ENCODE measurements at regions not wholly inside any gene's neighbourhood (a gene's known extent, or its start where the extent isn't known, plus 50 kb on each side); places are given as distances from the start of the nearest gene placed in this dataset.

- DNase-seq, result no peak
- Mint-ChIP-seq H3K4me1 (no peaks in the 10 kb centered on the region), H3K4me3 (no peak overlapping the region), H3K9me3 (no peaks in the 10 kb centered on the region), H3K36me3 (no peaks in the 10 kb centered on the region), H3K27me3 (peaks cover 31% of the 10 kb centered on the region), H3K27ac (no peak overlapping the region)
Measured at GRCh38 chr7:45235905-45236304, 78.3 kb downstream of the RAMP3 start.

- DNase-seq, result no peak
- H3K36me3 Mint-ChIP-seq, result no peaks in the 10 kb centered on the region
- H3K9me3 Mint-ChIP-seq, result no peaks in the 10 kb centered on the region
- no peaks in the 10 kb centered on the region for H3K4me1 Mint-ChIP-seq
- H3K27ac Mint-ChIP-seq, result no peak overlapping the region
- peaks cover 35% of the 10 kb centered on the region for H3K27me3 Mint-ChIP-seq
- H3K4me3 Mint-ChIP-seq, result no peak overlapping the region
Measured at GRCh38 chr7:45236666-45237065, 79.1 kb downstream of the RAMP3 start.

GRCh38 chr7:45237788-45238461 lies 80.3 kb downstream of the RAMP3 start:
- Mint-ChIP-seq H3K27ac (no peak overlapping the region), H3K27me3 (peaks cover 35% of the 10 kb centered on the region), H3K36me3 (no peaks in the 10 kb centered on the region), H3K4me1 (no peaks in the 10 kb centered on the region), H3K4me3 (no peak overlapping the region), H3K9me3 (no peaks in the 10 kb centered on the region)
- DNase-seq, result no peak

- Mint-ChIP-seq H3K27me3 (peaks cover 33% of the 10 kb centered on the region), H3K4me3 (no peak overlapping the region), H3K36me3 (no peaks in the 10 kb centered on the region), H3K9me3 (no peaks in the 10 kb centered on the region), H3K27ac (no peak overlapping the region), H3K4me1 (no peaks in the 10 kb centered on the region)
- no peak for DNase-seq
Measured at GRCh38 chr7:45238806-45239205, 81.2 kb downstream of the RAMP3 start.

GRCh38 chr7:45239486-45239885 lies 81.9 kb downstream of the RAMP3 start:
- Mint-ChIP-seq H3K36me3 (no peaks in the 10 kb centered on the region), H3K27ac (no peak overlapping the region), H3K9me3 (no peaks in the 10 kb centered on the region), H3K27me3 (peaks cover 37% of the 10 kb centered on the region), H3K4me1 (no peaks in the 10 kb centered on the region), H3K4me3 (no peak overlapping the region)
- DNase-seq, result no peak

GRCh38 chr7:45240273-45240771 lies 82.7 kb downstream of the RAMP3 start:
- peaks cover 43% of the 10 kb centered on the region for H3K27me3 Mint-ChIP-seq
- H3K36me3 Mint-ChIP-seq, result no peaks in the 10 kb centered on the region
- no peak for DNase-seq
- no peaks in the 10 kb centered on the region for H3K9me3 Mint-ChIP-seq
- H3K4me3 Mint-ChIP-seq, result no peak overlapping the region
- no peaks in the 10 kb centered on the region for H3K4me1 Mint-ChIP-seq
- no peak overlapping the region for H3K27ac Mint-ChIP-seq

- Mint-ChIP-seq H3K9me3 (no peaks in the 10 kb centered on the region), H3K36me3 (no peaks in the 10 kb centered on the region), H3K27ac (no peak overlapping the region), H3K4me1 (no peaks in the 10 kb centered on the region), H3K4me3 (no peak overlapping the region), H3K27me3 (peaks cover 48% of the 10 kb centered on the region)
- DNase-seq, result no peak
Measured at GRCh38 chr7:45240926-45241325, 83.3 kb downstream of the RAMP3 start.

GRCh38 chr7:45241339-45242109 lies 83.9 kb downstream of the RAMP3 start:
- H3K4me3 Mint-ChIP-seq, result no peak overlapping the region
- H3K27ac Mint-ChIP-seq, result no peak overlapping the region
- no peaks in the 10 kb centered on the region for H3K4me1 Mint-ChIP-seq
- DNase-seq, result no peak
- no peaks in the 10 kb centered on the region for H3K9me3 Mint-ChIP-seq
- H3K36me3 Mint-ChIP-seq, result no peaks in the 10 kb centered on the region
- H3K27me3 Mint-ChIP-seq, result peaks cover 48% of the 10 kb centered on the region

- H3K4me3 Mint-ChIP-seq, result no peak overlapping the region
- H3K27ac Mint-ChIP-seq, result no peak overlapping the region
- H3K4me1 Mint-ChIP-seq, result no peaks in the 10 kb centered on the region
- DNase-seq, result no peak
- peaks cover 2% of the 10 kb centered on the region for H3K36me3 Mint-ChIP-seq
- peaks cover under 1% of the 10 kb centered on the region for H3K9me3 Mint-ChIP-seq
- H3K27me3 Mint-ChIP-seq, result peaks cover 53% of the 10 kb centered on the region
Measured at GRCh38 chr7:45242261-45242660, 84.7 kb downstream of the RAMP3 start.

GRCh38 chr7:45242698-45243097 lies 85.1 kb downstream of the RAMP3 start:
- Mint-ChIP-seq H3K27me3 (peaks cover 57% of the 10 kb centered on the region), H3K36me3 (peaks cover 4% of the 10 kb centered on the region), H3K4me1 (no peaks in the 10 kb centered on the region), H3K9me3 (peaks cover 4% of the 10 kb centered on the region), H3K4me3 (no peak overlapping the region), H3K27ac (no peak overlapping the region)
- DNase-seq, result no peak

- Mint-ChIP-seq H3K27ac (no peak overlapping the region), H3K27me3 (peaks cover 54% of the 10 kb centered on the region), H3K4me1 (no peaks in the 10 kb centered on the region), H3K9me3 (peaks cover 4% of the 10 kb centered on the region), H3K36me3 (peaks cover 4% of the 10 kb centered on the region), H3K4me3 (no peak overlapping the region)
- DNase-seq, result no peak
Measured at GRCh38 chr7:45244981-45245380, 87.4 kb downstream of the RAMP3 start.

- no peak for DNase-seq
- H3K36me3 Mint-ChIP-seq, result peaks cover 4% of the 10 kb centered on the region
- H3K27ac Mint-ChIP-seq, result no peak overlapping the region
- H3K9me3 Mint-ChIP-seq, result peaks cover 4% of the 10 kb centered on the region
- peaks cover 52% of the 10 kb centered on the region for H3K27me3 Mint-ChIP-seq
- H3K4me3 Mint-ChIP-seq, result no peak overlapping the region
- no peaks in the 10 kb centered on the region for H3K4me1 Mint-ChIP-seq
Measured at GRCh38 chr7:45246339-45246738, 88.7 kb downstream of the RAMP3 start.

- peaks cover 2% of the 10 kb centered on the region for H3K36me3 Mint-ChIP-seq
- H3K4me3 Mint-ChIP-seq, result no peak overlapping the region
- H3K4me1 Mint-ChIP-seq, result no peaks in the 10 kb centered on the region
- peaks cover 32% of the 10 kb centered on the region for H3K27me3 Mint-ChIP-seq
- peaks cover 3% of the 10 kb centered on the region for H3K9me3 Mint-ChIP-seq
- H3K27ac Mint-ChIP-seq, result no peak overlapping the region
- DNase-seq, result no peak
Measured at GRCh38 chr7:45252248-45252647, 94.7 kb downstream of the RAMP3 start.

- no peak for DNase-seq
- no peak overlapping the region for H3K27ac Mint-ChIP-seq
- no peaks in the 10 kb centered on the region for H3K9me3 Mint-ChIP-seq
- no peaks in the 10 kb centered on the region for H3K36me3 Mint-ChIP-seq
- H3K4me1 Mint-ChIP-seq, result no peaks in the 10 kb centered on the region
- H3K4me3 Mint-ChIP-seq, result no peak overlapping the region
- peaks cover 25% of the 10 kb centered on the region for H3K27me3 Mint-ChIP-seq
Measured at GRCh38 chr7:45252857-45253256, 95.3 kb downstream of the RAMP3 start.

GRCh38 chr7:45253368-45253767 lies 95.8 kb downstream of the RAMP3 start:
- no peak for DNase-seq
- H3K4me1 Mint-ChIP-seq, result no peaks in the 10 kb centered on the region
- no peaks in the 10 kb centered on the region for H3K36me3 Mint-ChIP-seq
- H3K4me3 Mint-ChIP-seq, result no peak overlapping the region
- H3K27me3 Mint-ChIP-seq, result peaks cover 22% of the 10 kb centered on the region
- no peaks in the 10 kb centered on the region for H3K9me3 Mint-ChIP-seq
- no peak overlapping the region for H3K27ac Mint-ChIP-seq

- no peak for DNase-seq
- no peaks in the 10 kb centered on the region for H3K9me3 Mint-ChIP-seq
- H3K36me3 Mint-ChIP-seq, result no peaks in the 10 kb centered on the region
- H3K4me3 Mint-ChIP-seq, result no peak overlapping the region
- peaks cover 33% of the 10 kb centered on the region for H3K27me3 Mint-ChIP-seq
- H3K4me1 Mint-ChIP-seq, result no peaks in the 10 kb centered on the region
- no peak overlapping the region for H3K27ac Mint-ChIP-seq
Measured at GRCh38 chr7:45255187-45255586, 97.6 kb downstream of the RAMP3 start.

All from activated naive CD8-positive, alpha-beta T cell treated with anti-CD3 and anti-CD28 coated beads for 36 hours (primary cell).